Glomerular visceral epithelial cell (primary cell): ENCODE measurements at regions not wholly inside any gene's neighbourhood (a gene's known extent, or its start where the extent isn't known, plus 50 kb on each side); places are given as distances from the start of the nearest gene placed in this dataset.

Source experiments
- DNase-seq: peaks from one replicate; pipeline ENCODE4 v3.0.0-alpha.2; 2016; ENCODE audit errors: extremely low spot score

- no peak for DNase-seq
These were observed 417.1 kb downstream of the PCDH17 start for GRCh38 chr13:58048670-58049069.

GRCh38 chr13:58051396-58051795 is 419.9 kb downstream of the PCDH17 start:
- no peak for DNase-seq

- no peak for DNase-seq
These were observed 420.3 kb downstream of the PCDH17 start for GRCh38 chr13:58051807-58052375.

- DNase-seq, result no peak
These were observed 424.9 kb downstream of the PCDH17 start for GRCh38 chr13:58056426-58056825.

- DNase-seq, result no peak
These were observed 428.1 kb downstream of the PCDH17 start for GRCh38 chr13:58059624-58060023.

- no peak for DNase-seq
These were observed 449.3 kb downstream of the PCDH17 start for GRCh38 chr13:58080806-58081205.

- DNase-seq, result no peak
These were observed 449.8 kb downstream of the PCDH17 start for GRCh38 chr13:58081301-58081820.

- no peak for DNase-seq
These were observed 451.5 kb downstream of the PCDH17 start for GRCh38 chr13:58083064-58083463.

GRCh38 chr13:58085274-58085673 is 453.7 kb downstream of the PCDH17 start:
- DNase-seq, result no peak

GRCh38 chr13:58085819-58086218 is 454.3 kb downstream of the PCDH17 start:
- DNase-seq, result no peak

- no peak for DNase-seq
These were observed 456.0 kb downstream of the PCDH17 start for GRCh38 chr13:58087566-58087965.

GRCh38 chr13:58093394-58093793 is 461.9 kb downstream of the PCDH17 start:
- no peak for DNase-seq

- DNase-seq, result no peak
These were observed 466.3 kb downstream of the PCDH17 start for GRCh38 chr13:58097831-58098230.

GRCh38 chr13:58119351-58119750 is 487.8 kb downstream of the PCDH17 start:
- DNase-seq, result no peak

- no peak for DNase-seq
These were observed 488.3 kb downstream of the PCDH17 start for GRCh38 chr13:58119804-58120203.

- no peak for DNase-seq
These were observed 495.0 kb downstream of the PCDH17 start for GRCh38 chr13:58126496-58126895.

GRCh38 chr13:58134012-58134411 is 502.5 kb downstream of the PCDH17 start:
- no peak for DNase-seq

GRCh38 chr13:58134525-58134924 is 503.0 kb downstream of the PCDH17 start:
- DNase-seq, result no peak

GRCh38 chr13:58142952-58143351 is 511.4 kb downstream of the PCDH17 start:
- no peak for DNase-seq

- no peak for DNase-seq
These were observed 513.1 kb downstream of the PCDH17 start for GRCh38 chr13:58144616-58145015.

- DNase-seq, result no peak
These were observed 519.9 kb downstream of the PCDH17 start for GRCh38 chr13:58151452-58151851.

GRCh38 chr13:58160980-58161379 is 529.4 kb downstream of the PCDH17 start:
- no peak for DNase-seq

GRCh38 chr13:58165617-58166016 is 534.1 kb downstream of the PCDH17 start:
- DNase-seq, result no peak

- DNase-seq, result no peak
These were observed 549.6 kb downstream of the PCDH17 start for GRCh38 chr13:58181111-58181510.
